ENCODE measurements at regions not wholly inside any gene's neighbourhood (a gene's known extent, or its start where the extent isn't known, plus 50 kb on each side); places are given as distances from the start of the nearest gene placed in this dataset.

GRCh38 chr5:2262620-2263019, 379.9 kb upstream of the IRX4 start:
- TF ChIP-seq CTCF (IDR thresholded peaks at IDR 0.05; ENCODE audit: low read depth, low read length) (no peak), EZH2phosphoT487 (IDR thresholded peaks at IDR 0.05; ENCODE audit: low read depth) (no peak)

Data from OCI-LY3 (cell line).